ENCODE measurements at regions not wholly inside any gene's neighbourhood (a gene's known extent, or its start where the extent isn't known, plus 50 kb on each side); places are given as distances from the start of the nearest gene placed in this dataset.

GRCh38 chrX:42220666-42221065, 297.3 kb upstream of the CASK start:
- BruUV-seq (replicated peaks): no TSS peak
- Histone ChIP-seq H3K9me3 (ENCODE audit: low read length) (no peaks in the 10 kb centered on the region), H3K4me3 (ENCODE audit: low read length) (no peak overlapping the region), H2AFZ (ENCODE audit: low read length) (no peak overlapping the region), H3F3A (ENCODE audit: low read length, unreplicated experiment) (no peaks in the 10 kb centered on the region), H3K27me3 (ENCODE audit: low read length) (no peaks in the 10 kb centered on the region), H3K4me1 (ENCODE audit: insufficient read depth, low read length) (no peaks in the 10 kb centered on the region), H3K27ac (ENCODE audit: low read length) (no peak overlapping the region), H3K4me2 (ENCODE audit: low read length) (no peak overlapping the region), H3K79me2 (ENCODE audit: low read length) (no peaks in the 10 kb centered on the region), H3K9me2 (replicated peaks; ENCODE audit: low read length) (no peaks in the 10 kb centered on the region), H3K36me3 (ENCODE audit: low read depth, low read length) (no peaks in the 10 kb centered on the region), H4K20me1 (ENCODE audit: low read length) (no peaks in the 10 kb centered on the region), H3K9ac (ENCODE audit: low read length) (no peak overlapping the region)
- ATAC-seq: no peak
- POLR2A ChIA-PET (ENCODE audit: unreplicated experiment): no interaction called here
- intact Hi-C loops (cut with micrococcal nuclease): no loop called here
- CTCF ChIA-PET: no interaction called here
- DNase-seq: no peak
- TF ChIP-seq EZH2 (IDR thresholded peaks at IDR 0.05; ENCODE audit: low read length, unreplicated experiment) (no peak), EZH2phosphoT487 (IDR thresholded peaks at IDR 0.05; ENCODE audit: borderline replicate concordance, low read length) (no peak)

GRCh38 chrX:42220083-42220482, 296.7 kb upstream of the CASK start:
- Histone ChIP-seq H2AFZ (ENCODE audit: low read length) (no peak overlapping the region), H3K36me3 (ENCODE audit: low read depth, low read length) (no peaks in the 10 kb centered on the region), H3F3A (ENCODE audit: low read length, unreplicated experiment) (no peaks in the 10 kb centered on the region), H3K9me2 (replicated peaks; ENCODE audit: low read length) (no peaks in the 10 kb centered on the region), H3K79me2 (ENCODE audit: low read length) (no peaks in the 10 kb centered on the region), H3K4me3 (ENCODE audit: low read length) (no peak overlapping the region), H3K4me2 (ENCODE audit: low read length) (no peak overlapping the region), H3K4me1 (ENCODE audit: insufficient read depth, low read length) (no peaks in the 10 kb centered on the region), H3K9me3 (ENCODE audit: low read length) (no peaks in the 10 kb centered on the region), H3K27ac (ENCODE audit: low read length) (no peak overlapping the region), H3K9ac (ENCODE audit: low read length) (no peak overlapping the region), H4K20me1 (ENCODE audit: low read length) (no peaks in the 10 kb centered on the region), H3K27me3 (ENCODE audit: low read length) (no peaks in the 10 kb centered on the region)
- no peak for DNase-seq
- ChIA-PET CTCF (no interaction called here), POLR2A (ENCODE audit: unreplicated experiment) (no interaction called here)
- ATAC-seq: no peak
- BruUV-seq (replicated peaks): no TSS peak
- TF ChIP-seq EZH2 (IDR thresholded peaks at IDR 0.05; ENCODE audit: low read length, unreplicated experiment): no peak
- no peak for TF ChIP-seq EZH2phosphoT487 (IDR thresholded peaks at IDR 0.05; ENCODE audit: borderline replicate concordance, low read length)
- TF ChIP-seq CTCF (conservative IDR thresholded peaks at IDR 0.05; ENCODE audit: low read depth, low read length): no peak
- intact Hi-C loops (cut with micrococcal nuclease): no loop called here

- CTCF ChIA-PET: no interaction called here
- intact Hi-C loops (cut with micrococcal nuclease): no loop called here
- no peak for ATAC-seq
- no peaks in the 10 kb centered on the region for H4K20me1 ChIP-seq (ENCODE audit: low read length)
- no peak overlapping the region for H2AFZ ChIP-seq (ENCODE audit: low read length)
- no peak overlapping the region for H3K4me2 ChIP-seq (ENCODE audit: low read length)
- no peak overlapping the region for H3K27ac ChIP-seq (ENCODE audit: low read length)
- no peaks in the 10 kb centered on the region for H3K79me2 ChIP-seq (ENCODE audit: low read length)
- no peak overlapping the region for H3K9ac ChIP-seq (ENCODE audit: low read length)
- no peaks in the 10 kb centered on the region for H3K9me2 ChIP-seq (replicated peaks; ENCODE audit: low read length)
- no peaks in the 10 kb centered on the region for H3K4me1 ChIP-seq (ENCODE audit: insufficient read depth, low read length)
- no peaks in the 10 kb centered on the region for H3F3A ChIP-seq (ENCODE audit: low read length, unreplicated experiment)
- no peak for TF ChIP-seq EZH2 (IDR thresholded peaks at IDR 0.05; ENCODE audit: low read length, unreplicated experiment)
- TF ChIP-seq EZH2phosphoT487 (IDR thresholded peaks at IDR 0.05; ENCODE audit: borderline replicate concordance, low read length): no peak
- no peak for TF ChIP-seq CTCF (conservative IDR thresholded peaks at IDR 0.05; ENCODE audit: low read depth, low read length)
- DNase-seq: no peak
- H3K9me3 ChIP-seq (ENCODE audit: low read length): no peaks in the 10 kb centered on the region
- H3K27me3 ChIP-seq (ENCODE audit: low read length): no peaks in the 10 kb centered on the region
- H3K4me3 ChIP-seq (ENCODE audit: low read length): no peak overlapping the region
- BruUV-seq (replicated peaks): no TSS peak
- POLR2A ChIA-PET (ENCODE audit: unreplicated experiment): no interaction called here
- no peaks in the 10 kb centered on the region for H3K36me3 ChIP-seq (ENCODE audit: low read depth, low read length)
Measured at GRCh38 chrX:42219231-42219630, 295.9 kb upstream of the CASK start.

All from PC-3 (cell line).